Erythroblast (primary cell): ENCODE measurements at regions not wholly inside any gene's neighbourhood (a gene's known extent, or its start where the extent isn't known, plus 50 kb on each side); places are given as distances from the start of the nearest gene placed in this dataset.

ENCODE experiments used
- GATA1 ChIP-seq: IDR thresholded peaks from 2 replicates; pipeline ENCODE4 v1.6.1; 2011; ENCODE audit warnings: low read depth, mild to moderate bottlenecking, control low read depth, low read length, moderate library complexity
- POLR2A ChIP-seq: IDR thresholded peaks from 2 replicates; pipeline ENCODE4 v1.6.1; 2011; ENCODE audit warnings: mild to moderate bottlenecking, low read length

DNA sequence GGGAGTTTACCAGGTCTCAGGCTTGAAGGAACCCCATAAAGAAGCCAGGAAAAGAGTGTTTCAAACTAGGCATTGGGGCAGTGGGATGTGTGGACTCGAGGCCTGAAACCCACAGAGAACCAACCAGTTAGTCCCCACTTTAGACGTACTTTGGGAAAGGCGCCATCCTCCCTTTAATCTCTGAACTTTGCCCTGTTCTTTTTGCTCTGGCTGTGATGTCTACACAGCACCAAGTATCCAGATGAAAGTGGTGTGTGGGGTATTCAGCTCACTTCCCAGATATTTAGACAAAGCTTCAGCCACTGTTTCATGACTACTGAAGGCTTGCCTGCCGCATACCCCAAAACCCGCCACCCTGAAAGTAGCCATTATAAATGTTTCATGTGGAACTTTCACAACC lies 116.9 kb upstream of the IRX5 start:
- TF ChIP-seq POLR2A (no peak), GATA1 (no peak)
